Activated CD8-positive, alpha-beta memory T cell treated with anti-CD3 and anti-CD28 coated beads for 36 hours (primary cell): ENCODE measurements at regions not wholly inside any gene's neighbourhood (a gene's known extent, or its start where the extent isn't known, plus 50 kb on each side); places are given as distances from the start of the nearest gene placed in this dataset.
"Not testable (repeated sequence)": the region's sequence is repeated elsewhere in the genome, so short reads cannot be mapped to it uniquely, and the experiment has no call there.

Experiments used
- CTCF ChIA-PET: fragments of 350-600 bp; sonication (Branson Sonifier 250); formaldehyde crosslinking; loops from one replicate; lab custom pipeline; 2021; ENCODE audit warnings: antibody characterized with exemption; lab: Charles Lee
- POLR2A ChIA-PET: fragments of 350-600 bp; sonication (Branson Sonifier 250); formaldehyde crosslinking; loops from one replicate; lab custom pipeline; 2021; ENCODE audit warnings: antibody characterized with exemption; lab: Charles Lee

DNA sequence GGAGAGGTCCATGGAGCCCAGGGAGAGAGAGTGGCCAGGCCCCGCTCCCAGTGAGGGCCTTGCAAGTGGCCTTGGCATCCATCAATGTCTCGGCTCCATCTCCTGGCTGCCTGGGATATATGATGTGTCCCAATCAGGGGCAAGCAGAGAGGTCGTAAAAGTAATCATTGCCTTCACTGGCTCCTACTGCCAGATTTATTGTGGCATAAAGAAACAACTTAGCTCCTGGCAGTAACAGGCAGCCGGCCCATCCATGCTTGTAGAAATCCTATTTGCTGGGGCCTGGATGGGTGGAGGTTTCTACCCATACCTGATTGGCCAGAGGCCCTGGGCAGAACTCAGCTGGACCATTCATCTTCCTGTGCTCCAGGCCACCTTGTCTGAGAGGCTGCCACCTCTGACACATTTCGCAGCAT, 272.6 kb downstream of the MATN1 start:
- ChIA-PET POLR2A (no interaction called here), CTCF (no interaction called here)

- ChIA-PET POLR2A (no interaction called here), CTCF (no interaction called here)
Observed at GRCh38 chr1:30450148-30450817, 273.1 kb downstream of the MATN1 start.

DNA sequence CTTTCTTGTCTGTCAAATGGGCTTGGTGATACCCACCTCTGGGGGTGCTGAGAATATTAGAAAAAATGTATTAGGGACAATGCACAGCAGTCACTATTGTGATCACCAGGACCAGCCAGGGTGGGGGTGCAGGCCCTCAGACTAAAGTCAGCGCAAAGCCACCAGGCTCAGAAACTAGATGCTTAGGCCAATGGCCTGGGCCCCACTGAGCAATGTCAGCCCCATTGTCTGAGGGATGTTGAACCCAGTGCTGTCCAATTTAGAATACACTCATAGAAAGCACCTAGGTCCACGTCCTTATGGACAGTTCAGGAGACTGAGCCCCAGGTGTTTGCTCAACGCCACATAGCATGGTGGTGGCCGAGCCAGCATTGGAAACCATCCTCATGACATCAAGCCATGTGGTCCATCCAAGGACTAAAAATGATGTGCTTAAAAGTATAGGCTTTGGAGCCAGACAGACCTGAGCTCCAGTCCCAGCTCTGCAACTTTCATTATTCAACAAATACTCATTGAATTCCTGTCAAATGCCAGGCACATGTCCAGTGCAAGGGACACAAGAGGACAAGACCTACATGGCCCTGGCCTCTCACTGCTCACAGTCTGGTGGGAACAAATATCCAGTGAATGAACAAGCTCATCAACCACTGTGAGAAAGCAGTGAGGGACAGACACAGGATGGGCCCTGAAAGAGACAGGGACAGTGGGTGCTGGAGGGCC, 273.8 kb downstream of the MATN1 start:
- ChIA-PET CTCF (no interaction called here), POLR2A (no interaction called here)

- ChIA-PET CTCF (no interaction called here), POLR2A (no interaction called here)
Observed at GRCh38 chr1:30449003-30449402, 274.4 kb downstream of the MATN1 start.

DNA sequence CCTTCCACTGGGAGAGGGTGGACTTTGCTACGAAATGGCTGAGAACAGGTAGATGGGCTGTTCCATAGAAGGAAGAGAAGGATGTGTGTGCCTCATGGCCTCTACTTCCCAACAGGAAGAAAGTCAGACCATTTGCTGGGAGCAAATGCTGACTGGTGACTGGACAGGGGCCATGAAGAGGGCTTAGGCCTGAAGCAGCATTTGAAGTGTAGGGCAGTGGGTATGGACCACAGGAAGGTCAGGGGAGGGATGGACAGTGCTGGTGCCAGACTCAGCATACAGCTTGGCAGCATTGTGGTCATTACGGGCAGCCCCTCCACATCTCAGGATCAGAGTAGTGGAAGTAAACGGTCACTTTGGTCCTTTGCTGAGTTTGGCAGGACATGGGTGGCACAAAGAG, 275.7 kb downstream of the MATN1 start:
- ChIA-PET POLR2A (no interaction called here), CTCF (no interaction called here)

DNA sequence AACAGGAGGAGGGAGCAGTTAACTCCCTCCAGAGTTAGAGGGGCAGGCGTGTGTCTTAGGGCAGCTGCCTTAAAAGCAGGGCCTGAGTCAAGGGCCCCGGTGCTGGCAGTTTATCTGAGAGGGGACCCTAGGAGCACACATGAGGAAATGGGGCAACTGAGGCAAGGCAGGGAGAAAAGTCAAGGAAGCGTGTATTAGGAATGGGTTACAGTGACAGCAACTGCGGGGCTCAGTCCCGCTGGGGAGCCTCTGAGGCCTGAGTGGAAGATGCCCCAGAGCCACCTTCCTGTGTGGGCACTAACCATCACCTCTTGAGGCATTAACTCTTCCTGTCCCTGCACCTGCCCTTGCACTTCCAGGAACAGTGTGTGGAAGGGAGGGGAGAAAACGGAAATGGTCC, 276.3 kb downstream of the MATN1 start:
- ChIA-PET POLR2A (no interaction called here), CTCF (no interaction called here)

- CTCF ChIA-PET, result no interaction called here
- POLR2A ChIA-PET, result no interaction called here
Observed at GRCh38 chr1:30446508-30446907, 276.9 kb downstream of the MATN1 start.

DNA sequence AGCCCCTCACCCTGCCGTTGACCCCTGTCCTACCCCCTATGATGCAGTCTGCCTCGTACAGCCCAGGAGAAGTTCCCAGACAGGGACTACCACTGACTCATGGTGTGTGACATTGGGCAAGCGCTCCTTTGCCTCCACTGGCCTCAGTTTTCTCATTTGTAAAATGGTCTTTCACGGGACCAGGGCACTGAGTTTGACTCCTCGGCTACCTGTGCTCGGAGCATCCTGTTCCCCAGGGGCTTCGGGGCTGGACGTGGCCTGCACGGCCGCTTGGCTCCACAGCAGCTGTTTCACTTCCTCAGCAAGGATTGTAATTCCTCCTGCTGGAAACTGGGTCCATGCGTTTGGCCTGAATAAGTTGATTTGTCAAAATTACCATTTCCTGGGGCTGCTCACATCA, 277.3 kb downstream of the MATN1 start:
- ChIA-PET CTCF (no interaction called here), POLR2A (no interaction called here)

DNA sequence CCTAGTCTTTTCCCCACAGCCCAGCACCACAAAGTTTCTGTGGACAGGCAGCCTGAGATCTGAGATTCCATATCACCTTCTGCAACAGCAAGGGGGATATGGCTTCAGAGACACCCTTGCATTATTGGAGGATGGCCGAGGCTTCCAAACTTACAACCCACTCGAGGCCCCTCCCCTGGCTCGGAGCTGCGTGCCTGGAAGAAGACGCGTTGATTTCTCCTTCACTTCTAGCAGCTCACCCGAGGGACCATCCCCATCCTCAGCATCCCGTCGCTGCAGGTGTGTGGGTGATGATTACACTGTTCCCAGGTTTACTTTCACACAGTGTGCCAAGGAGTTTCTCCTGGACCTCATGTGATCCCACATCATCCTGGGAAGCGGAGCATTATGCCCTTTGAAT, 277.9 kb downstream of the MATN1 start:
- ChIA-PET POLR2A (no interaction called here), CTCF (no interaction called here)

GRCh38 chr1:30444850-30445249, 278.5 kb downstream of the MATN1 start:
- ChIA-PET CTCF (no interaction called here), POLR2A (no interaction called here)

- ChIA-PET POLR2A (no interaction called here), CTCF (no interaction called here)
Observed at GRCh38 chr1:30444401-30444800, 279.0 kb downstream of the MATN1 start.

GRCh38 chr1:30438274-30438673, 285.1 kb downstream of the MATN1 start:
- CTCF ChIA-PET, result not testable (repeated sequence)

GRCh38 chr1:30437059-30437576, 286.3 kb downstream of the MATN1 start:
- ChIA-PET CTCF (no interaction called here), POLR2A (no interaction called here)

More at GRCh38 chr1:30438274-30438673, 285.1 kb downstream of the MATN1 start:
- POLR2A ChIA-PET, result not testable (repeated sequence)

- ChIA-PET POLR2A (no interaction called here), CTCF (no interaction called here)
Observed at GRCh38 chr1:30427545-30427944, 295.8 kb downstream of the MATN1 start.

- ChIA-PET POLR2A (no interaction called here), CTCF (no interaction called here)
Observed at GRCh38 chr1:30425046-30425445, 298.3 kb downstream of the MATN1 start.

DNA sequence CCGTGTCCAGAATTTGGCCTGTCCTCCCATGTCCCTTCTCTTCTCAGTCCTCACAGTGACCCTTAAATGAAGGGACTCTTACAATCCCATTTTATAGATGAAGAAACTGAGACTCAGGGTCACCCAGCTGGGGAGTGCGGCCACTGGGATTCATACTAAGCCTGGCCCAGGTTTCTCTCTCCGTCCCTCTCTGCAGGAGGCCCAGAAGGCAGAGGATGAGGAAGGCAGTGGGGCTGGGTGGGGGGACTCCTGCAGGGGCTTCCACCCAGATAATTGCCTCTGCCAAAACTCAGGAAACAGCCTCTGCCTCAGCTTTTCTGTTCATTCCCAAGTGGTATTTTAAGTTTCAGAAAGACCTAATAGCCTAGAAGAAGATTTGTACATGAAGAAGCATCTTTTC, 299.8 kb downstream of the MATN1 start:
- ChIA-PET POLR2A (no interaction called here), CTCF (no interaction called here)

DNA sequence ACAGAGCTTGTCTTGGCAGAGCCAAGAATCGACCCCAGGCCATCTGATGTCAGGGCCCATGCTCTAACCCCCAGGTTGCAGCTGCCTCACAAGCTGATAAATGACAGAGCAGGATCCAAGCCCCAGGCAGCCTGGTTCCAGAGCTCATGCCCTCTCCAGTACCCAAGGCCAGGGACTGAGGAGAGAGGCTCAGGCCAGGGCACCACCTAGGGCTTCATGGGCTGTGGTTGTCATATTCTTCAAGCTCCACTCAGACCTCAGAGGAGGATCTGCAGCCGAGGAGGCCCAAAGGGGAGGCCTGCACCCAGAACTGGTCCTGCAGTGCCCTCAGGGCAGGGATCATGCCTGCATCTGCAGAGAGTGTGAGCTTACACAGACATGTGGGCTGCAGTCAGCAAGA, 301.1 kb downstream of the MATN1 start:
- ChIA-PET CTCF (no interaction called here), POLR2A (no interaction called here)

- ChIA-PET POLR2A (no interaction called here), CTCF (no interaction called here)
Observed at GRCh38 chr1:30420519-30421050, 302.8 kb downstream of the MATN1 start.

DNA sequence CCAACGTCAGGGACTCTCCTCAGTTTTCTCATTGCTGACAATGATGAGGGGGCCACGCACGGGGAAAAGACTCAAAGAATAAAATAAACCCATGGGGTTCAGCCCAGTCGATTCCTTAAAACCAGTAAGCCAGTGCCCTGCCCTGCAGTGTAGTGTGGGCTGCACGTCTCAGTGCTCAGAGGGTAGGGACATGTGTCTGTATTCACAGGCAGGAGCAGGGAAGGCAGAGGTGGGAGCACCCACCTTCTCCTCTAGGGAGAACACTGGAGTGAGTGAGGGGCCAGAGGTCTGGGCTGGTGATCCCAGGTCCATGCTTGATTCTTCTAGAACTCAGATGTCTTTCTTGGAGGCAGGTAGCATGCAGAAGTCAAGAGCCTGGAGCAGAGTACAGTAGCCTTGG, 303.6 kb downstream of the MATN1 start:
- POLR2A ChIA-PET, result no interaction called here
- CTCF ChIA-PET, result no interaction called here

- POLR2A ChIA-PET, result no interaction called here
- CTCF ChIA-PET, result no interaction called here
Observed at GRCh38 chr1:30418939-30419720, 304.3 kb downstream of the MATN1 start.
